Esophagus mucosa (tissue), 1 donor: ENCODE measurements at regions not wholly inside any gene's neighbourhood (a gene's known extent, or its start where the extent isn't known, plus 50 kb on each side); places are given as distances from the start of the nearest gene placed in this dataset.
"Not testable (repeated sequence)": the region's sequence is repeated elsewhere in the genome, so short reads cannot be mapped to it uniquely, and the experiment has no call there.

ENCODE experiments used
- ATAC-seq: fragments of 200-7000 bp; cut with Tn5 transposase; one replicate; pipeline ENCODE4 v1.9.1; 2020
- donor health status: DM: yes; HTN: yes; CAD: no.

GRCh38 chr3:146382386-146382785 is 87.0 kb downstream of the PLSCR2 start:
- no peak for ATAC-seq

GRCh38 chr3:146380046-146380445 is 89.3 kb downstream of the PLSCR2 start:
- no peak for ATAC-seq

- ATAC-seq: no peak
These were observed 94.1 kb downstream of the PLSCR2 start for GRCh38 chr3:146375219-146375618.

GRCh38 chr3:146374146-146374545 is 95.2 kb downstream of the PLSCR2 start:
- ATAC-seq: no peak

GRCh38 chr3:146371902-146372301 is 97.5 kb downstream of the PLSCR2 start:
- no peak for ATAC-seq

GRCh38 chr3:146368882-146369523 is 100.4 kb downstream of the PLSCR2 start:
- ATAC-seq: no peak

- ATAC-seq: no peak
These were observed 108.9 kb upstream of the PLSCR4 start for GRCh38 chr3:146359841-146360240.

- not testable (repeated sequence) for ATAC-seq
These were observed 103.5 kb upstream of the PLSCR4 start for GRCh38 chr3:146354421-146354820.

- no peak for ATAC-seq
These were observed 99.9 kb upstream of the PLSCR4 start for GRCh38 chr3:146350852-146351251.

GRCh38 chr3:146345900-146346299 is 95.0 kb upstream of the PLSCR4 start:
- no peak for ATAC-seq

GRCh38 chr3:146343551-146343950 is 92.6 kb upstream of the PLSCR4 start:
- ATAC-seq: no peak

GRCh38 chr3:146342989-146343388 is 92.1 kb upstream of the PLSCR4 start:
- no peak for ATAC-seq

GRCh38 chr3:146339349-146339748 is 88.4 kb upstream of the PLSCR4 start:
- no peak for ATAC-seq

- no peak for ATAC-seq
These were observed 87.1 kb upstream of the PLSCR4 start for GRCh38 chr3:146337991-146338390.

GRCh38 chr3:146335386-146335785 is 84.5 kb upstream of the PLSCR4 start:
- ATAC-seq: no peak

- ATAC-seq: no peak
These were observed 83.2 kb upstream of the PLSCR4 start for GRCh38 chr3:146334151-146334550.

- ATAC-seq: no peak
These were observed 81.1 kb upstream of the PLSCR4 start for GRCh38 chr3:146331967-146332366.

- no peak for ATAC-seq
These were observed 76.1 kb upstream of the PLSCR4 start for GRCh38 chr3:146326875-146327543.

GRCh38 chr3:146325170-146325569 is 74.3 kb upstream of the PLSCR4 start:
- no peak for ATAC-seq

- ATAC-seq: no peak
These were observed 71.4 kb upstream of the PLSCR4 start for GRCh38 chr3:146322216-146322817.

GRCh38 chr3:146314871-146315270 is 64.0 kb upstream of the PLSCR4 start:
- ATAC-seq: no peak

- ATAC-seq: peak; percentile 59
These were observed 62.8 kb upstream of the PLSCR4 start for GRCh38 chr3:146313746-146314111.

GRCh38 chr3:146313031-146313745 is 62.3 kb upstream of the PLSCR4 start:
- ATAC-seq: no peak

- ATAC-seq: no peak
These were observed 57.8 kb upstream of the PLSCR4 start for GRCh38 chr3:146308682-146309081.
